Lung (tissue), 11 donors: ENCODE measurements at regions not wholly inside any gene's neighbourhood (a gene's known extent, or its start where the extent isn't known, plus 50 kb on each side); places are given as distances from the start of the nearest gene placed in this dataset.

Experiments used
- ATAC-seq: fragments of 200-7000 bp; cut with Tn5 transposase; one replicate; pipeline ENCODE4 v1.9.1; 2020; ENCODE audit warnings: moderate number of reproducible peaks; ENCODE audit not compliant: insufficient read depth, low FRiP score
- DNase-seq, 3 donors: peaks; one replicate each; pipeline ENCODE4 v3.0.0-alpha.2; 2013 to 2017
- H3K27ac ChIP-seq, 2 donors: one replicate each; pipeline ENCODE4 v1.5.1; 2013; ENCODE audit warnings: mild to moderate bottlenecking in 2 of 2, moderate library complexity in 2 of 2, control low read depth in 1 of 2, inconsistent platforms in 1 of 2, low read depth in 1 of 2, low read length in 1 of 2
- H3K27me3 ChIP-seq, 3 donors: one replicate each; pipeline ENCODE4 v1.5.1; 2013; ENCODE audit warnings: low read length in 2 of 3; ENCODE audit not compliant: control insufficient read depth in 3 of 3, insufficient read depth in 3 of 3
- H3K36me3 ChIP-seq, 4 donors: one replicate each; pipeline ENCODE4 v1.5.1; 2013; ENCODE audit warnings: low read length in 4 of 4, mild to moderate bottlenecking in 1 of 4, moderate library complexity in 1 of 4; ENCODE audit not compliant: control insufficient read depth in 4 of 4, insufficient read depth in 4 of 4
- H3K4me1 ChIP-seq, 5 donors: one replicate each; pipeline ENCODE4 v1.5.1; 2013; ENCODE audit warnings: low read length in 5 of 5, mild to moderate bottlenecking in 2 of 5, moderate library complexity in 1 of 5; ENCODE audit not compliant: control insufficient read depth in 5 of 5, insufficient read depth in 5 of 5
- H3K4me3 ChIP-seq: one replicate; pipeline ENCODE4 v1.5.1; 2013; ENCODE audit warnings: mild to moderate bottlenecking, control low read depth, moderate library complexity
- H3K9ac ChIP-seq, 2 donors: one replicate each; pipeline ENCODE4 v1.5.1; 2013; ENCODE audit warnings: low read length in 2 of 2, control low read depth in 1 of 2; ENCODE audit not compliant: insufficient read depth in 1 of 2
- H3K9me3 ChIP-seq, 4 donors: one replicate each; pipeline ENCODE4 v1.5.1; 2013; ENCODE audit warnings: low read length in 3 of 4, mild to moderate bottlenecking in 1 of 4, moderate library complexity in 1 of 4; ENCODE audit not compliant: control insufficient read depth in 4 of 4, insufficient read depth in 3 of 4
- WGBS, 2 donors: extraction: QIAGEN DNeasy Blood & Tissue Kit; methylation state at CpG; one replicate each; pipeline ENCODE4 v1.1.7; 2013; 5-methylcytosine and 5-hydroxymethylcytosine counted together
- TF ChIP-seq, protein P1 (sequence below): IDR thresholded peaks from 2 replicates; pipeline ENCODE4 v1.5.1; 2012; ENCODE audit warnings: mild to moderate bottlenecking; ENCODE audit errors: control extremely low read depth, extremely low read depth
- donor health status: control.
- donor health status: control.
- donor health status: Bipolar disorder and iron deficiency.
- donor health status: healthy.
- donor health status: DM: yes; HTN: yes; CAD: no.

DNA sequence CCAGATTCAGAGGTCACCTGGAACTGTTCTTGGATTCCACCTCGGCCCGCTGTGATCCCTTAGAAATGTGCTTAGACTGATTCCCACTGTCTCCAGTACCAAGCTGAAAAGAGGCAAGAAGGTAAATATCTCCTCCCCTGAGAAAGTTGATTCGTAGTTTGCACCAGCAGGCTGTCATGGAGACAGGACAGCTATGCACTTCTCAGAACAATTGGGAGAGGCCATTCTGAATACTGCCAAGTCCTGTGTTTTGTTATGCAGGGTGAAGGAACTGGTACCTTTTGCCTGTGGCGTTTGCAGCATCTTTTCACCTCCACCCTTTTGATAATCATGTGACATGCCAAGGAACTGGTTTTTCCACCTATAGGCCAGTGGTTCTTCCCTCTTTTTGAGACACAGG, 58.2 kb upstream of the RNGTT start:
- Histone ChIP-seq H3K9ac (no peak overlapping the region), H3K4me3 (no peak overlapping the region), H3K27ac (no peak overlapping the region), H3K9me3 (no peaks in the 10 kb centered on the region), H3K4me1 (peaks cover 0 to 15% (median 4%) of the 10 kb centered on the region in 5 donors), H3K27me3 (no peaks in the 10 kb centered on the region), H3K36me3 (no peaks in the 10 kb centered on the region)
- no peak for DNase-seq
- TF ChIP-seq, protein P1, sequence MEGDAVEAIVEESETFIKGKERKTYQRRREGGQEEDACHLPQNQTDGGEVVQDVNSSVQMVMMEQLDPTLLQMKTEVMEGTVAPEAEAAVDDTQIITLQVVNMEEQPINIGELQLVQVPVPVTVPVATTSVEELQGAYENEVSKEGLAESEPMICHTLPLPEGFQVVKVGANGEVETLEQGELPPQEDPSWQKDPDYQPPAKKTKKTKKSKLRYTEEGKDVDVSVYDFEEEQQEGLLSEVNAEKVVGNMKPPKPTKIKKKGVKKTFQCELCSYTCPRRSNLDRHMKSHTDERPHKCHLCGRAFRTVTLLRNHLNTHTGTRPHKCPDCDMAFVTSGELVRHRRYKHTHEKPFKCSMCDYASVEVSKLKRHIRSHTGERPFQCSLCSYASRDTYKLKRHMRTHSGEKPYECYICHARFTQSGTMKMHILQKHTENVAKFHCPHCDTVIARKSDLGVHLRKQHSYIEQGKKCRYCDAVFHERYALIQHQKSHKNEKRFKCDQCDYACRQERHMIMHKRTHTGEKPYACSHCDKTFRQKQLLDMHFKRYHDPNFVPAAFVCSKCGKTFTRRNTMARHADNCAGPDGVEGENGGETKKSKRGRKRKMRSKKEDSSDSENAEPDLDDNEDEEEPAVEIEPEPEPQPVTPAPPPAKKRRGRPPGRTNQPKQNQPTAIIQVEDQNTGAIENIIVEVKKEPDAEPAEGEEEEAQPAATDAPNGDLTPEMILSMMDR: no peak
- ATAC-seq: no peak
- 81 to 86% methylated on average over 4 of the region's 4 CpGs for WGBS, 2 donors

DNA sequence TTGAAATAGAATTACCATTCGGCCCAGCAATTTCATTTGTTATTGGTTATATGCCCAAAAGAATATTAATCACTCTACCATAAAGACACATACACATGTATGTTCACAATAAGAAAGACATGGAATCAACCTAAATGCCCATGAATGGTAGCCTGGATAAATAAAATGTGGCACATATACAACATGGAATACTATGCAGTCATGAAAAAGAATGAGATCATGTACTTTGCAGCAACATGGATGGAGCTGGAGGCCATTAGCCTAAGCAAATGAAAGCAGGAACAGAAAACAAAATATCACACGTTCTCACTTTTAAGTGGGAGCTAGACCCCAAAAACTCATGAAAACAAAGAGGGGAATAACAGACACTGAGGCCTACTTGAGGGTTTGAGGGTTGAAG, 52.6 kb upstream of the RNGTT start:
- Histone ChIP-seq H3K9me3 (no peaks in the 10 kb centered on the region), H3K4me3 (no peak overlapping the region), H3K27ac (no peak overlapping the region), H3K27me3 (no peaks in the 10 kb centered on the region), H3K9ac (no peak overlapping the region), H3K36me3 (no peaks in the 10 kb centered on the region), H3K4me1 (peaks cover 0 to 1% (median 0%) of the 10 kb centered on the region in 5 donors)
- ATAC-seq (no peak), DNase-seq (no peak)
- TF ChIP-seq, protein P1: no peak
- WGBS, 2 donors: 98 to 100% methylated on average over 2 of the region's 2 CpGs

DNA sequence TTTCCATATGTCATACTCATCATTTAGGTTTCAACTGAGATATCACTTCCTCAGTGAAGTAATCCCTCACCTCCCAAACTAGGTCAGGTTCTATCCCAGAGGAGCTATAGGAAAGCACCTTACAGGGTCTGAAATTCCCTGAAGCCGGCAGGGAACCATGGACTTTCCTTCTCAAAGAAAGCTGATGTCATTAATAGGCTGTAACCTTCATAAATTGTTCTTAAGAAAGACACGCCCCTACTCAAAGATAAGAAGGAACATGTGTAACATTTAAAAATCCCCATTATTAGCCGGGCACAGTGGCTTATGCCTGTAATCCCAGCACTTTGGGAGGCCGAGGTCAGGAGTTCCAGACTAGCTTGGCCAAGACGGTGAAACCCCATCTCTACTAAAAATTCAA, 50.0 kb upstream of the RNGTT start:
- no peaks in the 10 kb centered on the region for H3K9me3 ChIP-seq
- H3K36me3 ChIP-seq: no peaks in the 10 kb centered on the region
- H3K27me3 ChIP-seq: no peaks in the 10 kb centered on the region
- ATAC-seq (peak; percentile 19), DNase-seq (no peak)
- no peaks in the 10 kb centered on the region for H3K4me1 ChIP-seq
- no peak overlapping the region for H3K4me3 ChIP-seq
- H3K27ac ChIP-seq: no peak overlapping the region
- TF ChIP-seq, protein P1: no peak
- WGBS, 2 donors: 55 to 90% methylated on average over 5 of the region's 5 CpGs
- H3K9ac ChIP-seq: no peak overlapping the region
